H7 (cell line): ENCODE measurements at regions not wholly inside any gene's neighbourhood (a gene's known extent, or its start where the extent isn't known, plus 50 kb on each side); places are given as distances from the start of the nearest gene placed in this dataset.
"Not testable (repeated sequence)": the region's sequence is repeated elsewhere in the genome, so short reads cannot be mapped to it uniquely, and the experiment has no call there.

Experiments
- DNase-seq: peaks from one replicate; pipeline ENCODE4 v3.0.0; 2012
- H3K27me3 ChIP-seq: 2 replicates; pipeline ENCODE4 v1.6.0; 2011; ENCODE audit warnings: mild to moderate bottlenecking, low read length; ENCODE audit not compliant: control insufficient read depth, insufficient read depth
- H3K36me3 ChIP-seq: replicated peaks from 2 replicates; pipeline ENCODE4 v1.5.1; 2011; ENCODE audit warnings: low read length; ENCODE audit not compliant: control insufficient read depth, insufficient read depth
- H3K4me3 ChIP-seq: 2 replicates; pipeline ENCODE4 v1.5.1; 2011; ENCODE audit warnings: low read depth, mild to moderate bottlenecking, control low read depth, low read length, moderate library complexity; ENCODE audit not compliant: insufficient read depth

GRCh38 chr6:144372116-144372515 is 87.0 kb downstream of the UTRN start:
- Histone ChIP-seq H3K27me3 (no peaks in the 10 kb centered on the region), H3K36me3 (no peaks in the 10 kb centered on the region; the same call in 1 of the 2 replicates), H3K4me3 (no peak overlapping the region)
- DNase-seq, result no peak

GRCh38 chr6:144372611-144373594 is 87.8 kb downstream of the UTRN start:
- DNase-seq, result no peak

GRCh38 chr6:144374525-144374924 is 89.4 kb downstream of the UTRN start:
- not testable (repeated sequence) for H3K36me3 ChIP-seq, H3K27me3 ChIP-seq, H3K4me3 ChIP-seq, DNase-seq

More at GRCh38 chr6:144372611-144373594, 87.8 kb downstream of the UTRN start:
- no peaks in the 10 kb centered on the region for H3K27me3 ChIP-seq
- H3K36me3 ChIP-seq, result no peaks in the 10 kb centered on the region; the same call in 1 of the 2 replicates
- no peak overlapping the region for H3K4me3 ChIP-seq

GRCh38 chr6:144377586-144378210 is 92.6 kb downstream of the UTRN start:
- no peak for DNase-seq
- no peak overlapping the region for H3K4me3 ChIP-seq
- H3K36me3 ChIP-seq, result no peaks in the 10 kb centered on the region; the same call in 1 of the 2 replicates
- H3K27me3 ChIP-seq, result no peaks in the 10 kb centered on the region

- DNase-seq, result no peak
- no peaks in the 10 kb centered on the region for H3K27me3 ChIP-seq
- H3K4me3 ChIP-seq, result no peak overlapping the region
- no peaks in the 10 kb centered on the region; the same call in 1 of the 2 replicates for H3K36me3 ChIP-seq
These were observed 93.3 kb downstream of the UTRN start for GRCh38 chr6:144378437-144378836.

- H3K4me3 ChIP-seq, result no peak overlapping the region
- DNase-seq, result no peak
- no peaks in the 10 kb centered on the region for H3K27me3 ChIP-seq
- H3K36me3 ChIP-seq, result no peaks in the 10 kb centered on the region; the same call in 1 of the 2 replicates
These were observed 94.2 kb downstream of the UTRN start for GRCh38 chr6:144379356-144379755.

GRCh38 chr6:144381499-144381898 is 96.4 kb downstream of the UTRN start:
- H3K27me3 ChIP-seq, DNase-seq, H3K4me3 ChIP-seq, H3K36me3 ChIP-seq: not testable (repeated sequence)

GRCh38 chr6:144383336-144383735 is 98.2 kb downstream of the UTRN start:
- H3K27me3 ChIP-seq, result no peaks in the 10 kb centered on the region
- H3K4me3 ChIP-seq, result no peak overlapping the region
- no peak for DNase-seq
- H3K36me3 ChIP-seq, result no peaks in the 10 kb centered on the region; the same call in 1 of the 2 replicates

- Histone ChIP-seq H3K4me3 (no peak overlapping the region), H3K27me3 (no peaks in the 10 kb centered on the region), H3K36me3 (no peaks in the 10 kb centered on the region; the same call in 1 of the 2 replicates)
- DNase-seq, result no peak
These were observed 99.3 kb downstream of the UTRN start for GRCh38 chr6:144384427-144384826.

GRCh38 chr6:144389474-144389873 is 104.3 kb downstream of the UTRN start:
- H3K4me3 ChIP-seq, DNase-seq, H3K27me3 ChIP-seq, H3K36me3 ChIP-seq: not testable (repeated sequence)

GRCh38 chr6:144390202-144390601 is 105.1 kb downstream of the UTRN start:
- Histone ChIP-seq H3K27me3 (no peaks in the 10 kb centered on the region), H3K36me3 (no peaks in the 10 kb centered on the region), H3K4me3 (no peak overlapping the region)
- DNase-seq, result no peak

- no peak overlapping the region for H3K4me3 ChIP-seq
- DNase-seq, result no peak
- no peaks in the 10 kb centered on the region for H3K36me3 ChIP-seq
- no peaks in the 10 kb centered on the region for H3K27me3 ChIP-seq
These were observed 105.8 kb downstream of the UTRN start for GRCh38 chr6:144390886-144391285.

- H3K36me3 ChIP-seq, result no peaks in the 10 kb centered on the region
- no peak overlapping the region for H3K4me3 ChIP-seq
- H3K27me3 ChIP-seq, result no peaks in the 10 kb centered on the region
- no peak for DNase-seq
These were observed 107.4 kb downstream of the UTRN start for GRCh38 chr6:144392536-144392935.

- DNase-seq, result no peak
- Histone ChIP-seq H3K27me3 (no peaks in the 10 kb centered on the region), H3K4me3 (no peak overlapping the region), H3K36me3 (no peaks in the 10 kb centered on the region)
These were observed 109.1 kb downstream of the UTRN start for GRCh38 chr6:144394210-144394609.

GRCh38 chr6:144395014-144395413 is 109.9 kb downstream of the UTRN start:
- no peak overlapping the region for H3K4me3 ChIP-seq
- no peaks in the 10 kb centered on the region for H3K36me3 ChIP-seq
- no peak for DNase-seq
- no peaks in the 10 kb centered on the region for H3K27me3 ChIP-seq
